ENCODE measurements at regions not wholly inside any gene's neighbourhood (a gene's known extent, or its start where the extent isn't known, plus 50 kb on each side); places are given as distances from the start of the nearest gene placed in this dataset.

DNA sequence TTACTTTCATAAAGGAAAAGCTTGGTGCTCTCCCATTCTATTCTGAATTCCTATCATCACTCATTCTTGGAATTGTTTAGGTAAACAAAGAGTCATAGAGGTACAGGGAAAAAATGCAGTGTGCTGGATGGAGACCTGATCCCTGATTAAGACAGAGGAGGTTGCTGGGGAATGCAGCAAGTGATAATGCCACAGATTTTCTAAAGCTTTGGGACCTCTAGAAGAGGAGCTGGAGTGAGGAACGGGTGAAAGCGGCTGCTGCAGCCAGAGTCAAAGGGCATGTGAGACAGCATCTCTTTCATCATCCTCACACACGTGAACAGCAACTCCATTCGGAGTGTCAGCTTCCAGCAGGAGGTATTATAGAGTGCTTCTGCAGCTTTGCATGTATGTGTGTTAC, 54.9 kb upstream of the DIPK1A start:
- Histone ChIP-seq H3K27me3 (ENCODE audit: control insufficient read depth, low read length) (no peaks in the 10 kb centered on the region), H3K4me2 (ENCODE audit: low read length) (no peak overlapping the region)

DNA sequence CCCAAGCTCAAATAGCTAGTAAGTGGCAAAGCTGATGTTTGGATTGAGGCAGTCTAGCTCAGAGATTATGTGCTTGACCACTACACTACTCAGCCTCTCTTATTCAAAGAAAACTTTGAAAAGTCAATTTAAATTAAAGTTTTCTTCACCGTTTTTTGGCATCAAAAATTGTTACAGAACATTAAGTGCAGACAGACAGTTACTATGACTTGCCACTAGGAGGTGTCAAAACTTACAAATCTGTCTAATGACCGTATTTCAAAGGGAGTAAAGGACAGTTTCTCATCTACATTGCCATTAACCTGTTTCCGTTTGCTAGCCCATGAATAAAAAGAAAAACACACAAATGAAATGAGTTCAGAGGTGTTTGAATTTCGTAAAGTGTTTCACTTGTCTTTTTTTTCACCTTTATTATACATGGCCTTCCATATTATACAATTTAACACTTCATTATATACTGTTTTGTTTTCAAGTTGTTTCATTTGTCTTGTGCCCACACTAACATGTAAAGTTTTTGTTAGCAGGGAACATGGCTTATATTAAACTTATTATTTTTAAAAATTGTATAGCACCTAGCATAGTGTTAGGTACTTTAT, 57.4 kb upstream of the MTF2 start:
- Histone ChIP-seq H3K27ac (ENCODE audit: low read depth, low read length) (no peak overlapping the region), H3K9me2 (replicated peaks; ENCODE audit: control insufficient read depth, low read length) (no peaks in the 10 kb centered on the region), H3F3A (ENCODE audit: control insufficient read depth, insufficient read depth) (no peaks in the 10 kb centered on the region), H3K9me3 (ENCODE audit: control insufficient read depth, insufficient read depth, low read length) (no peaks in the 10 kb centered on the region), H3K27me3 (ENCODE audit: control insufficient read depth, low read length) (no peaks in the 10 kb centered on the region), H3K4me3 (ENCODE audit: low read length) (peak overlapping the region; percentile 37; the same call in 1 of the 2 replicates), H4K20me1 (ENCODE audit: control insufficient read depth, insufficient read depth, low read depth, low read length) (no peaks in the 10 kb centered on the region), H3K4me1 (ENCODE audit: control insufficient read depth, low read length) (peaks cover 31% of the 10 kb centered on the region), H3K36me3 (ENCODE audit: control insufficient read depth, low read length) (no peaks in the 10 kb centered on the region), H3K4me2 (ENCODE audit: low read length) (peak overlapping the region; percentile 60), H3K79me2 (ENCODE audit: control insufficient read depth, low read length) (no peaks in the 10 kb centered on the region)
- TF ChIP-seq, protein P1, sequence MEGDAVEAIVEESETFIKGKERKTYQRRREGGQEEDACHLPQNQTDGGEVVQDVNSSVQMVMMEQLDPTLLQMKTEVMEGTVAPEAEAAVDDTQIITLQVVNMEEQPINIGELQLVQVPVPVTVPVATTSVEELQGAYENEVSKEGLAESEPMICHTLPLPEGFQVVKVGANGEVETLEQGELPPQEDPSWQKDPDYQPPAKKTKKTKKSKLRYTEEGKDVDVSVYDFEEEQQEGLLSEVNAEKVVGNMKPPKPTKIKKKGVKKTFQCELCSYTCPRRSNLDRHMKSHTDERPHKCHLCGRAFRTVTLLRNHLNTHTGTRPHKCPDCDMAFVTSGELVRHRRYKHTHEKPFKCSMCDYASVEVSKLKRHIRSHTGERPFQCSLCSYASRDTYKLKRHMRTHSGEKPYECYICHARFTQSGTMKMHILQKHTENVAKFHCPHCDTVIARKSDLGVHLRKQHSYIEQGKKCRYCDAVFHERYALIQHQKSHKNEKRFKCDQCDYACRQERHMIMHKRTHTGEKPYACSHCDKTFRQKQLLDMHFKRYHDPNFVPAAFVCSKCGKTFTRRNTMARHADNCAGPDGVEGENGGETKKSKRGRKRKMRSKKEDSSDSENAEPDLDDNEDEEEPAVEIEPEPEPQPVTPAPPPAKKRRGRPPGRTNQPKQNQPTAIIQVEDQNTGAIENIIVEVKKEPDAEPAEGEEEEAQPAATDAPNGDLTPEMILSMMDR (IDR thresholded peaks at IDR 0.05; ENCODE audit: low read depth, low read length, poor library complexity, severe bottlenecking) = peak; percentile 85
- no peak for TF ChIP-seq EZH2phosphoT487 (IDR thresholded peaks at IDR 0.05; ENCODE audit: borderline replicate concordance, low read length)

More for the DNA sequence above, 54.9 kb upstream of the DIPK1A start:
- Histone ChIP-seq H3K36me3 (ENCODE audit: control insufficient read depth, low read length) (no peaks in the 10 kb centered on the region), H3F3A (ENCODE audit: control insufficient read depth, insufficient read depth) (peaks cover 3% of the 10 kb centered on the region; the same call in 1 of the 2 replicates), H3K27ac (ENCODE audit: low read depth, low read length) (no peak overlapping the region), H3K4me3 (ENCODE audit: low read length) (no peak overlapping the region), H3K9me3 (ENCODE audit: control insufficient read depth, insufficient read depth, low read length) (no peaks in the 10 kb centered on the region), H3K79me2 (ENCODE audit: control insufficient read depth, low read length) (no peaks in the 10 kb centered on the region), H4K20me1 (ENCODE audit: control insufficient read depth, insufficient read depth, low read depth, low read length) (no peaks in the 10 kb centered on the region), H3K9me2 (replicated peaks; ENCODE audit: control insufficient read depth, low read length) (no peaks in the 10 kb centered on the region), H3K4me1 (ENCODE audit: control insufficient read depth, low read length) (0 out of 2 replicates have a peak, but pooled peaks cover 2% of the 10 kb centered on the region)
- no peak for TF ChIP-seq EZH2phosphoT487 (IDR thresholded peaks at IDR 0.05; ENCODE audit: borderline replicate concordance, low read length)
- TF ChIP-seq, protein P1 (IDR thresholded peaks at IDR 0.05; ENCODE audit: low read depth, low read length, poor library complexity, severe bottlenecking) = no peak

DNA sequence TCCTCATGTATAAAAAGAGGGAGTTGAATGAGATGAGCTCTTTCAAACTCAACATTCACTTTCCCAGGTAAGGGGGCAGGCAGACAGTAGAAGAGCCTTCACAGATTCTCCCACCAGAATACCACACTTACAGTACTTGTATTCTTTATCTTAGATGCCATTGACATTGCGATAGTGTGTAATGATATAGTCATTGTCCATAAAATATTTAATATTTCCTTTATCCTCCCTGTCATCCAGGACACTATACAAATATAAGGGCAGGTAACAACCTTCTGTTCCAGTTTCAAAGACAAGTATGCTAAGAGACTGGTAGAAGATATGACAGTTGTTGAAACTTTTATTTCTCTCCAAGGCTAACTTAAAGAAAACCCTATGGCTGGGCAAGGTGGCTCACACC, 56.5 kb upstream of the MTF2 start:
- TF ChIP-seq, protein P1 (IDR thresholded peaks at IDR 0.05; ENCODE audit: low read depth, low read length, poor library complexity, severe bottlenecking) = no peak
- no peak for TF ChIP-seq EZH2phosphoT487 (IDR thresholded peaks at IDR 0.05; ENCODE audit: borderline replicate concordance, low read length)
- Histone ChIP-seq H3F3A (ENCODE audit: control insufficient read depth, insufficient read depth) (no peaks in the 10 kb centered on the region), H3K4me2 (ENCODE audit: low read length) (peak overlapping the region; percentile 60), H3K27ac (ENCODE audit: low read depth, low read length) (no peak overlapping the region), H4K20me1 (ENCODE audit: control insufficient read depth, insufficient read depth, low read depth, low read length) (no peaks in the 10 kb centered on the region), H3K4me1 (ENCODE audit: control insufficient read depth, low read length) (peaks cover 31% of the 10 kb centered on the region), H3K79me2 (ENCODE audit: control insufficient read depth, low read length) (no peaks in the 10 kb centered on the region), H3K9me3 (ENCODE audit: control insufficient read depth, insufficient read depth, low read length) (no peaks in the 10 kb centered on the region), H3K4me3 (ENCODE audit: low read length) (peak overlapping the region; percentile 37; the same call in 1 of the 2 replicates), H3K9me2 (replicated peaks; ENCODE audit: control insufficient read depth, low read length) (no peaks in the 10 kb centered on the region), H3K36me3 (ENCODE audit: control insufficient read depth, low read length) (no peaks in the 10 kb centered on the region), H3K27me3 (ENCODE audit: control insufficient read depth, low read length) (no peaks in the 10 kb centered on the region)
